Fibroblast of peridontal ligament (primary cell): ENCODE measurements at regions not wholly inside any gene's neighbourhood (a gene's known extent, or its start where the extent isn't known, plus 50 kb on each side); places are given as distances from the start of the nearest gene placed in this dataset.

ENCODE experiments used
- DNase-seq: peaks from one replicate; pipeline ENCODE4 v3.0.0-alpha.2; 2010; ENCODE audit errors: extremely low read depth

DNA sequence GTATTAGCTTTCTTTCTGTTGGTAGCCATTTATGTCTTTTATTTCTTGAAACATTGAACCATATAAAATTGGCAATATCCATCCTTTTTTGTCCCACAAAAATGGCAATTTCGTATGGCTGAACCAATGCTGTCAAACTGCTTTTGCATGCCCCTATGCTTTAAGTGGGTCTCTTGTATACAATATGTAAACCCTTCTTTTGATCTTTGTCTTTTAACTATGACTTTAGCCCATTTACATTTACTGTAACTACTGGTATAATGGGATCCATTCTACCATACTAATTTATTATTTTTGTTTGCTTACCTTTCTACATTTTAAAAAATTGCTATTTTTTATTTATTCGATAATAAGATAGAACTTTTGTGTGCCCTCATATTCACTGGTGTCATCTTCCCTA, 93.4 kb downstream of the TENT4A start:
- no peak for DNase-seq

DNA sequence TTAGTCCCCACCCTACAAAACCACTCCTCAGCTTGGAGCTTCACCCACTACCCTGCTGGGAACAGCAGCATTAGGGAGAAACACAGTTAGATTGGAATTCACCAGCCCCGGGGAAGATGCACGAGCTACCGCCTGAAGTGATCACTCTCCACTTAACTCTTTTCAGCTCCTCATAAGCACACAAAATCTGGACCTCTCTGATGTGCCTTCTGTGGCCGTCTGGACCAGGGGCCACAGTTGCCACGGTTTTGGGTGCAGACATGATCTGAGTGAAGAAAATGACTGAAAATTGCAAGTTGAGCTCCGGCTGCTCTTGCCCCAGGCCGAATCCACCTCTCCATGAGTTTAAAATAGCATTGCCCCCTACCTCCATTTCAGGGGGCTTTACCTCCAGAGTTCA, 95.2 kb downstream of the TENT4A start:
- no peak for DNase-seq

DNA sequence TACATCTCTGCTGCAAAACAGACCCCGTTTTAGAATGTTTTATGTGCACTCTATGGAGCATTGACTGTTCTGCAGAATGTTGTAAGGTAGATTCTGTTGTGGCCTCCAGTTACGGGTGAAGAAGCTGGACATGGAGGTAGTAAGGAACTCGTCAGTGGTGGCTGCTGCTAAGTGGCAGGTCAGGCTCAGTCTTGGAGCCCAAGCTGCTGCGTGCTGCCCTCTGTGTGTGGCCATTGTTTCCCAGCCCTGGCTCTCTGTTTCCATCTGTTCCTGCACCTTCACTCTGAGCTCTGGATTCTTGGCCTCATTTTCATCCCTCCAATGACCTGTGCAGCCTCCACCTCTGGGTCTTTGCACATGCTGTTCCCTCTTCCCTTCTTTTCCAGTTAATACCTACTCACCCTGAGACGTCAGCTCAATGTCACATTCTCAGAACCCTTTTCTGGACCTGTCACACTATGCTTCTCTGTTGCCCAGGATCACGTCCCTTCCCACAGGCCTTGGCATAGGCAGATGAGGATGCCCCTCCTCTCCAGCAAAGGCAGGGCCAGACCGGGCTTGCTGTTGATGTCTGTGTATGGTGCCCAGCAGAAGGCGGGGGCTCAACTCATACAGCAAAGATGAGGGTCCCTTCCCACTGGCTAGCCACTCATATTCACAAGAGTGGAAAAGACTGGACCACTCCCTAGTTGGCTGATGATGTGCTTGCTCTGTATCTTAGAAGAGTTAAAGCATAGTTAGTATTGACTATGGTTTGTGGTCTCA, 97.6 kb downstream of the TENT4A start:
- DNase-seq: no peak

DNA sequence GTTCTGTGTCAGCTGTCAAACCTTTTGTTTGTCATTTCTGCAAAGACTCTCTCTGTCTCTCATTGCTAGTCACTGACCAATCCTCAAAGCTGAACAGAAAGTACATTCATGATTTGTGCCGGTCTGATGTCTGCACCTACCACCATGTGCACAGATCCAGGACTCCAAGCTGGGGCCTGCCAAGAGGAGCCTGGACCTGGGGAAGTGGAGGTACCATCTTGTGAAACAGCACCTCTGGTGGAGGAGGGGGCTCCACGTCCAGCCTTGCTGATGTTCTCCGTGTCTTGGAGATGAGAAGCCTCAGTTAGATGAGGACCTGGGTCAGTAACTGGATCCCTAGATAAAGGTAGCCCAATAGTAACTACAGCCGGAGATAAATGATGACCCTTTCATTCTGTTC, 98.9 kb downstream of the TENT4A start:
- no peak for DNase-seq

DNA sequence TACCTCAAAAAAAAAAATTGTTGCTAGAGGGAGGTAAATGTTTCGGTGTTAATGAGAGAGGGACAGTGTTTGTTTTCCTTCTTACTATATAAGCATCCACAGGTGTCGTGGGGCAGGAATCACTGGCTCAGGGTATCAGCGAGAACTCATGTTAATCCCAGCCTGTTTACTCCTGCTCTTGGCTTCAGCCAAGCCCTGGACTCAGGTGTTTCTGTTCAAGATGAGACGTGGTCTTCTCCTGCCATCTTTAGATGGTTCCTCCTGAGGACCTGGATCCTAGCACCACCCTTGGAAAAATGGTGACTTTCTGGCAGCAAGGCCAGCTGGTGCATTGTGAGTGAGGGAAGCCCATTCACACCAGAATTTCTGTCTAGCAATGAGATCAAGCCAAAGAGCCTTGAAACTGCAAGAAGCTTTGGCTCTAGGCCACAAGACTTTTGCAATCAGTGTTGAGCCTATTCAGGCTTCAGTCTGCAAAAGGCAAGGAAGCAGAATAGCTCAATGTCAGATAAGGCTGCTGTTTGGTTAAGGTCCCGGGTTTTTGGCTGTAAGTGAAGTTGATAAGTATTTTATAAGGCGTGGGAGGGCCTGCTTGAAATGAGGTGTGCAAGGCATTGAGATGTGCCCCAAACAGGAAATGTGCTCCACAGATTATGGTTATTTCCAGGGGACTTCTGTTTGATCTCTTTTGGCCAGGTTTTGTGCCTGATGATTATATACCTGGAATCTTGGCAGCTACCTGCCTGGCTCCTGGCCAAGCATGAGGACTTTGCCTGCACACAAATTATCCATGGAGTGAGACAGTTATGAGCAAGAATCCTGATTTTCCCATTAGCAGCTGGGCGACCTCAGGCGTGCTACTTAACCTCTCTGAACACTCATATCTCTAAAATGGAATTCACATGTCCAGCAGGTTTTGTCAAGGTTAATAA, 99.8 kb downstream of the TENT4A start:
- peak; percentile 36 for DNase-seq

DNA sequence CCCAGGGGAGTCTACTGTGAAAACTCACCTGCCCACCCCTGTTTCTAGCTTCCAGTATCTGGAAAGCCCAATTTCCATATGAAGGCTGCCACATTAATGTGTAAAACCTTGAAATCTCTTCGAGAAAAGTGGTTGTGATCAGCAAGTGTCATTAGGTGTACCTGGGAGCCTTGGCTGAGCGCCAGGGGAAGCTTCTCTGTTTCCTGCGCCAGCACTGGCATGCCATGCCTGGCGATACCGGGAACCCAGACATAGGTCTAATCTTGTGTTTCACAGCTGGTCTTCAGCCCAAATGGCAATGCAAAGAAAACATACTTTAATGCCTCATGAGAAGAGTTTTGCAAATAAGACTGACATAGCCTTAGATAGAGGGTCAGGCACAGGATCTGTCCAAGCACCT, 101.6 kb downstream of the TENT4A start:
- no peak for DNase-seq

DNA sequence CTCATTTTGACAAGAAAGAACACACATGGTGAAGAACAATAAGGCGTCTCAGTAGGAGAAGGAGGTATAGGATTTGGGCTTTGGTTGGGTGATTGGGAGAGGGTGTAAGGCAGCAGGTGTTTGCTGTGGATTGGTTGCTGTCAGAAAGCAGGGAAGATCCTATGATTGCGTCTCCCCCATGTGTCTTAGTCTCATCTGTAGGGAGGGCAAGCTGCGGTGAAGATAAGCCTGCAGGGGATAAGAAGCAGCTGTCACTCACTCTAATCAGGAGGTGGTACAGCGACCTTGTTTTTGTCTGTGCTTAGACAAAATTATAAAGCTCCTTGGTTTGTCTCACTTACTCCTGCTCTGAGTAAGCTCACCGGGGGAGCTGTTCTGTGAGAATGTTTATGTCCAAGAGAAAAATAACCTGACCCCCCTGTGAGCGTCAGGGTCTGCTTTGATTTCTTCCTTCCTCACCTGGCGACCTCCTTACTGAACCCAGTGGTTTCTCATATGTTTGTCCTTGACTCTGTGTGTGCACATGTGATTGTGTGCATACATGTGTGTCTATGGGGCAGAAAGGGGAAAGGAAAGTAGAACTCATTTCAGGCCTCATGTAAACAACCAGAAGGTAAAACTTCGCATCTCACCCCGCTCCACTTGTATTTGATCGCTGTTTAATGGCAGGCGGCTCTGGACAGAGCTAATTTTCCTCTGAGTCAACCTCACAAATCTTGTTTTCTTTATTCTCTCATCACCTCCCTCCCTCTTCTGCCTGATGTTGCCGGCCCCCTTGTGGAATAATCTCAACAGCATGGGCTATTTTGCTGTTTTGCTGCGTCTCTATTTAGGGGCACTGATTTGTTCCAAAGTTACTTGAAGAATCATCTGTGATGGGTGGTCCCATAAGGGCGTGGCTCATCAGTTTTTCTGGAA, 105.6 kb downstream of the TENT4A start:
- no peak for DNase-seq

DNA sequence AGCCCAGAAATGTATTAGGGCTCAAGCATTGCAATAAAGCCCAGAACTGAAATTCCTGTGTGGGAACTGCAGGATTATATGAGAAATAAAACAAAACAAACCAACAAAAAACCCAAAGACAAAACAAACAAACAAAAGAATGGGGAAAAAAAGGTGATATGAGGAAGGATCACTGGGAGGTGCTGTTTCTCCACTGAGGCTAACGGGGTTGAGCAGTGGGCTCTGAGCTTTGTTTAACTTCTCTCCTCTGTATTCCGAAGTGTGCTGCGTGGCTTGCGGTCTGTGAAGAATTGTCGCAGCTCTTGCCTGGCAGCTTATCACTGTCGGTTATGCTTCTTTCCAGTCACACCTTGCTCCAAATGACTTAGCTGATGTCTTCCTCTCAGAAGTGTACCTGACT, 106.3 kb downstream of the TENT4A start:
- no peak for DNase-seq

DNA sequence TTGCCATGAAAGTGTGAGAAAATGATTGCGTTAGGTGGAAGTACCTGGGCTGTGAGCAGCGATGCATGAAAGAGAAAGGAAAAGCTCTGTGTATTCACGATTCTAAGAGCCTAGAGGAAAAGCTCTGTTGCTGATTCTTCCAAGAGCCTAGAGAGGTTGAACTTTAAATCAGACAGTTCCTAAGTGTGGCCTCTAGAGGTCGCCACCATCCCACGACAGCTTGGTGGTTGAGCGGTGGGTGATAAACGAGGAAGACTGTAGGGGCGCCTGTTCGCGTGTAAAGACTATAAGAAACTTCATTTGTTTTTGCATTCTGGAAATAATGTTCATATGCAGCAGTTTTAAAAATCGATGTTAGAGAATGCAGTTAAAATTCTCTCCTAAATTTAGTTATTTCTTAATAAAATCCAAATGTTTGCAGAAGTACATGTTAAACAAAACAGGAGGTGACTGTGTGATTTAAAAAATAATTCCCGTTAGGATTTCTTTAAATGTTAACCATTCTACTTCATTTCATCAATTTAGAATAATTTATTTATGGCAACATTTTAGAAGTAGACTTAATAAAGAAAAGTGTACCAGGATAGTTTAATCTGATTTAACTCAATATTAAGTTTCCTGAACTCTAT, 107.7 kb downstream of the TENT4A start:
- DNase-seq: peak; percentile 1

DNA sequence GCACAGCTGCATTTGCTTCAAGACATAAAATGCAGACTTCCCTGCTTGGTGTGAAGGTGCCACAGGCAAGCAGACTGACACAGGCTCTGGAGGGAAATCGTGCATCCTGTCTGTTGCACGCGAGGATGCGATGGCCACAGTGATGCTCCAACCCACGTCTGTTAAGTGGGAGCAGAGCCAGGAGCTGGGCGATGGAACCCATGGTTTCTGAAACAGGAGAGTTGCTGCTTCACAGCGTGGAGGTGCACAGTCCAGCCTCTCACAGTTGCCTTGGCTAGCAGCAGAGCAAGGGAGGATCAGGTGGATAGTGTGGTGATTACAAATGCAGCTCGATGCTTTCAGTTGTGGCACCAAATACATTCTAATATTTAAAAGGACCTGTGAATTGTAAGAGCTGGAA, 108.8 kb downstream of the TENT4A start:
- DNase-seq: no peak

DNA sequence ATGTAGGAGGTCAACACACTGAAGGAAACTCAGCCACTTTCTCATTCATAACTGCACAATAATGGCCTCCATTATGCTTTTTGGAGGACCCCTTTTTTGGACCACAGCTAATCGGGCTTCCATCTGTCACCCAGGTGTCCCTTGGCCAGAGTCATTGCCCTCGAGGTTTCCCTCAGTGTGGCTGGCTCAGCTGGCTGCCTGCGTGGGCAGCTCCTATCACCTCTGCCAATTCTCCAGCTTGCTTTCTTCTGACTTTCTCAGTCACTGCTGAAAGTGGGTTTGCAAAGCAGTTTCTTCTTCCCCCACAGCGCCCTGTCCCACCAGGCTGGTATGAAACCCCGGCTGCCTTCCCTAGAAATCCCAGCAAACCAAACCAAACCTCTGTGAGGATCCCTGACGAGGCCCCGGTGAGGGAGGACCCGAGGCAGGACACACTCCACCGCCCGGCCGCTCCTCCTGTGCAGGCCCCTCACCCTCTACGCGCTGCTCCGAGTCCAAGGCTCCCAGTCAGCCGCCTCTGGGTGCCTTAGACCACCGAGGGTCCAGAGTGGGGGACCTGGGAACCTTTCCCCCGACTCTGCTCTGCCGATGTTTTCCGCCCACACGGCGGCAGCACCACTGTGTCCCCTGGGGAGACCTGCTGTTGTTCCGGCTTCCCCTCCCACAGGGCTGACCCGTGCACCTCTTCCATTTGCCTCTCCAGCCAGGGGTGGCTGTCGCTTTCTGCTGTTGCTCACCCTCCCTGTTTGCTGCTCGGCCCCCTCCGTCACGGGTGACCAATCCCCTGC, 109.5 kb downstream of the TENT4A start:
- no peak for DNase-seq

DNA sequence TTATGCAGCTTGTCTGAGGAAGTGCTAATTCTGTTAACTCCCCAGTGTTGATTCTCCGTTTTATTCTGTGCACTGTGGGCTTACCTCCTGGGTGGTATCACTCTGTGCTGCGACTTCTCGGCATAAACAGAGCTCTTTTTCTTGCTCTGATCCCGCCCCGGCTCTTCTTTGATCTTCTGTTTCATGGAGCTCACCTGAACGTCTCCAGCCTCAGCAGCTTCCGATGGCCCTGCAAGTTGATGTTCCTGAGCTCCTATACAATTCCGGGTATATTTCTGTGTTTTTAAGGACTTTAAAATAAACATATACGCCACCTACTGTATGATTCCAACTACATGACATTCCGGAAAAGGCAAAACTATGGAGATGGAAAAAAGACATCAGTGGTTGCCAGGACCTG, 110.8 kb downstream of the TENT4A start:
- no peak for DNase-seq

DNA sequence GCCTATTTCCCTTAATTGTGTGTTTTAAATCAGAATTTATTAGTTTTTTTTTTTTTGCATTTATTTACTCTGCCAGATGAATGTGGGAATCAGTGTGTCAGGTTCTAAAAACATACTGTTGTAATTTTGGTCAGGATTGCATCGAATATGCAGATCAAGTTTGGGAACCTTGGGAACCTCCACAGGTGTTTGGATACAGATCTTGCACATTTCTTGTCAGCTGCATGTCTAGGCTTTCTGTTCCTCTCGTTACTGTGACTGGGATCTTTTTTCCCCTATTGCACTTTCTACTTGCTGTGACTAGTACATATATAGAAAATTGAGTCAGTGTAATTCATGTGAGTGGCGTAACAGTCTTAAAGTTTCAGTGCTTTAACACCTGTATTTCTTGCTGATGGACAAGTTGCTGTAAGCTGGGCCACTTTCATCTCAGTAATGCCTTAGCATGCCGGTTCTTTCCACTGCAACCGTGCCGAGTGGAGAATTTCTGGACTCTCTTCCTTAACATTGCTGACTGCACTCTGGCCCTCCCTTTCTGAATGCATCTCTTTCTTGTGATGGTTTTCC, 112.5 kb downstream of the TENT4A start:
- no peak for DNase-seq

DNA sequence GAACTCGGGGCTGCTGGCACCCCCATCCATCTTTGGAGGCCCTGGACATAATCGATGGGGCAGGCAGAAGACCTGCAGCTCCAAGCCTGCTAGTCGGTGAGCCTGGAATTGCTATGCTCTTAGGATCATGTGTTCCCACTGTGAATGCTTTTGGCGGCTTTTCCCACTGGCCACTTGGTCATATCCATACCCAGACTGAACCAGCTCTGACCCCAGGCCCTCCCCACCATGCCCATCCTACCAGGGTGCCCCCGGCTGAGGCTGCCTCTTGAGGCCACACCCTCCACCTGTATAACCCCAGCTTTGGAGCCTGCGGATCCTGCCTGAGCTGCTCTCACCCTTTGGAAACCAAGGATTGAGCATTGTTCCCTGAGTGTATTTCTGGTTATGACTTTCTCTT, 113.5 kb downstream of the TENT4A start:
- DNase-seq: no peak

DNA sequence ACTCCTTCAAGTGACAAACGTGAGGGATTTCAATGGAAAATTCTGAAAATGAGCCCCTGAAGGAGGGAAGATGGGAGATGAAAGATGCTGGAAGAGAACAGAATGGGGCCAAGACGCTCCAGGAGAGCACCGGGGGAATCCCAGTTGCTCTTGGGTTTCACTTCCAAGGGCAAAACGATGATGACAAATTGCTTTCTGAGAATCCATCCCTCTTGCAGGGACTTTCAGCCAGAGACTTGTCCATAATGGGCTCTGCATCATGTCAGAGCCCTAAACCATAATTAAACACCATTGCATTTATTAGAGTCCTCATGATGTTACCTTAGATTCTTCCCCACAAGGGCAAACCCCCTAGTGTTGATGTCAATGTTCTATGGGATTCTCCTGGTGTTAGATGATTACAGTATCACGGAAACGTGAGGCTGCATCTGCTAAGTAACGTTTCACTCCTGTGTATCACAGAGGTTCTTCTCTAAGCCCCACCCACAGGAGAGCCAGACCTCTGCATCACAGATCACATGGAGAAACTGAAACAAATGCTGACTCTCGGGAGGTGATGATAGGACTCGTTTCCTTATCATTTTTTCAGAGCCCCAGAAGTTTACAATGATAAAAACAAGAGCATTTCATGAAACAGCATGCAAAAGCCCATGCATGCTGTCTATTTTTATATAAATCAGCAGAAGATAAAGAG, 114.4 kb downstream of the TENT4A start:
- peak; percentile 0 for DNase-seq

DNA sequence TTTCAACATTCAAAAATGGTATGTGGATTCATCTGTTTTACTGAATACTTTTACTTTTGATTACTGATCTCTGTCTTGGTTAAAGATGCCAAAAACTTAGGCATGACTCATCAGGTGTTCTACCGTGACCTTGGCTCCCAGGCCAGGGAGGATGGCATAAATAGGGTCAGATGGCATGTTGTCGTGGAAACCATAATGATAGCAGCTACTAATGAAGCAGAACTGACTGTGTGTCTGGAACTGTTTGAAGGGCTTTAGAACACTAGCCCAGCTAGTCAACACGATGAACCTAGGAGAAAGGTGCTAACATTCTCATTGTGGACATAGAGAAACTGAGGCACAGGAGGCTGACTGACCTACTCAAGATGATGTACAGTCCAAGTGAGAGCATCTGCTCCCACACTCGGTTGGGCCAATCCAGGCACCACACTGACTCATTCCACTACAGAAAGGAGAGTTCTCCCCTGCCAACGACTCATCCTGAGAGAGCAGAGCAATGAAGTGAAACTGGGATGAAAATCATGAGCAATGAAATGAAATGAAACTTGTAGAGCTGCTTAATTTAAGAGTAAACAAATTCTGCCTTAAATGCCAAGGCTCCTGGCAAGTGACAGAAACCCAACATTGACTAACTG, 116.0 kb downstream of the TENT4A start:
- no peak for DNase-seq

DNA sequence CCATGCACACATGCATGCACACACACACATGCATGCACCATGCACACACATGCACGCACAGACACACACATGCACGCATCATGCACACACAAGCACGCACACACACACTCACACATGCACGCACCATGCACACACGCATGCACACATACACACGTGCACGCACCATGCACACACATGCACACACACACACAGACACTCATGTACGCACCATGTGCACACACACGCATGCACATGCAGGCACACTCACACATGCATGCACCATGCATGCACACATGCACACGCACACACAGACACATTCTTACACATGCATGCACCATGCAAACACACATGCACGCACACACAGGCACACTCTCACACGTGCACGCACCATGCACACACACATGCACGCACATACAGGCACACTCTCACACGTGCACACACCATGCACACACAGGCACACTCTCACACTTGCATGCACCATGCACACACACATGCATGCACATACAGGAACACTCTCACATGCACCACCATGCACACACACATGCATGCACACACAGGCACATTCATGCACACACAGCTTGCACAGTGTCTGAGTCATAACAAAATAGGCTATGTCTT, 117.5 kb downstream of the TENT4A start:
- DNase-seq: no peak

DNA sequence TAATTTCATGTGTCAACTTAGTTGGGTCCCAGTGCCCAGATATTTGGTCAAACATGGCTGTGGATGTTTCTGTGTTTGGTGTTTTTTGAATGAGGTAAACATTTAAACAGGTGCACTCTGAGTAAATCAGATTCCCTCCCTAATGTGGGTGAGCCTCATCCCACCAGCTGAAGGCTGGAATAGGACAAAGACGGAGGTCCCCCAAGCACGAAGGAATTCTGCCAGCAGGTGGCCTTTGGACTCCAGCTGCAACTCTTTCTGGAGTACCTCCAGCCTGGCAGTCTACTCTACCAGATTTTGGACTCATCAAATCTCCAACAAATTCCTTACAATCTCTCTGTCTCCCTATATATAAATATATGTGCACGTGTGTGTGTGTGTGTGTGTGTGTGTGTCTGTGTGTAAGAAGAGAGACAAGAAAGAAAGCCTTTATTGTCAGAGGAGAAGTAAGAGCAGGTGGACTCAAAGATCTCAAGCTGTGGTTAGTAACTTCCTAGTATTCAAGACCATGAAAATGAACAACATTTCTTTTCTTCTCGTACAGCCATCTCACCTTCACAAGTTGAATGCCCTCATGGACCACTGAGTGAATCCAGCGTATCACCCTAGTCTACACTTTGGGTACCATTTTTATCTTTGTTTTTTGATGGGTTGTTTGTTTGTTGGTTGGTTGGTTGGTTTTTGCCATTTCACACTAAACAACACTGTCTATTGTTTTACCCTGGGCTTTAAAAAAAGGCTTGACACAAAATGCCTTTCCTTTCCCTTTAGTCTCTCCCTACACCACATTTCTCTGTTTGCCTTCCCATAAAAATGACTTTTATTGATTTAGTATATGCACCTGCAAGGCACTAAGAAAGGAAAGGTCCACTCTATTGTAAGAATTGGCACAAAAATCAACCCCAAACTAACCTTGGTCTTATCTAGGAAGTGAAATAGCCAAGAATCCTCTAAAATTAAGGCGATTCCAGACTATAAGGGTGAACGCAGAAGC, 118.7 kb downstream of the TENT4A start:
- no peak for DNase-seq
